IMR-90 (cell line): ENCODE measurements at regions not wholly inside any gene's neighbourhood (a gene's known extent, or its start where the extent isn't known, plus 50 kb on each side); places are given as distances from the start of the nearest gene placed in this dataset.

Source experiments
- ATAC-seq: fragments of 200-7000 bp; cut with Tn5 transposase; 2 replicates; pipeline ENCODE4 v1.9.1; 2020; ENCODE audit warnings: low read depth, mild to moderate bottlenecking, moderate library complexity
- BruUV-seq: library from RNA; stranded (reverse); fragments of 400-500 nt; replicated peaks from 2 replicates; lab custom pipeline; 2021; lab: Mats Ljungman, UMichigan
- CTCF ChIA-PET: fragments of 300-600 bp; formaldehyde crosslinking; extraction: SDS; loops from one replicate; lab custom pipeline; 2021; ENCODE audit warnings: antibody characterized with exemption; lab: Yijun Ruan, JAX
- POLR2A ChIA-PET: fragments of 300-600 bp; sonication (Branson Sonifier 250); formaldehyde crosslinking; loops from one replicate; lab custom pipeline; 2022; ENCODE audit warnings: antibody characterized with exemption; ENCODE audit not compliant: unreplicated experiment; lab: Charles Lee
- DNase-seq: peaks from one replicate; pipeline ENCODE4 v3.0.0; 2013
- H2AFZ ChIP-seq: replicated peaks from 2 replicates; pipeline ENCODE3; 2013; ENCODE audit warnings: low read length, mild to moderate bottlenecking; ENCODE audit not compliant: poor library complexity
- H2AK5ac ChIP-seq: 2 replicates; pipeline ENCODE4 v1.6.1; 2013; ENCODE audit warnings: low read depth, low read length, inconsistent platforms
- H2AK9ac ChIP-seq: replicated peaks from 2 replicates; pipeline ENCODE3; 2013; ENCODE audit warnings: mild to moderate bottlenecking, low read depth, low read length, moderate library complexity; ENCODE audit not compliant: poor library complexity
- H2BK120ac ChIP-seq: 2 replicates; pipeline ENCODE4 v1.6.1; 2013; ENCODE audit warnings: low read depth, low read length, inconsistent platforms
- H2BK15ac ChIP-seq: 3 replicates; pipeline ENCODE4 v1.6.1; 2013; ENCODE audit warnings: low read depth, low read length, inconsistent platforms
- H2BK20ac ChIP-seq: 2 replicates; pipeline ENCODE4 v1.6.1; 2013; ENCODE audit warnings: low read depth, mild to moderate bottlenecking, inconsistent platforms, low read length, moderate library complexity
- H2BK5ac ChIP-seq: 2 replicates; pipeline ENCODE4 v1.6.1; 2013; ENCODE audit warnings: mild to moderate bottlenecking, low read depth, low read length, inconsistent platforms; ENCODE audit not compliant: poor library complexity, severe bottlenecking
- H3K14ac ChIP-seq: replicated peaks from 2 replicates; pipeline ENCODE4 v1.6.1; 2013; ENCODE audit warnings: low read depth, low read length, inconsistent platforms
- H3K18ac ChIP-seq: 2 replicates; pipeline ENCODE4 v1.6.1; 2013; ENCODE audit warnings: low read depth, low read length, control low read depth
- H3K23ac ChIP-seq: 2 replicates; pipeline ENCODE4 v1.6.1; 2013; ENCODE audit warnings: low read depth, low read length, inconsistent platforms
- H3K27ac ChIP-seq: 2 replicates; pipeline ENCODE4 v1.5.1; 2013; ENCODE audit warnings: mild to moderate bottlenecking, control low read depth, low read length; ENCODE audit not compliant: insufficient read depth
- H3K27me3 ChIP-seq: 2 replicates; pipeline ENCODE4 v1.6.1; 2013; ENCODE audit warnings: low read length; ENCODE audit not compliant: control insufficient read depth, insufficient read depth
- H3K36me3 ChIP-seq: 2 replicates; pipeline ENCODE4 v1.6.1; 2013; ENCODE audit warnings: low read length, mixed read lengths; ENCODE audit not compliant: control insufficient read depth, insufficient read depth
- H3K4ac ChIP-seq: 2 replicates; pipeline ENCODE4 v1.6.1; 2013; ENCODE audit warnings: low read depth, low read length, inconsistent platforms
- H3K4me1 ChIP-seq: 2 replicates; pipeline ENCODE4 v1.6.1; 2013; ENCODE audit warnings: low read length, mixed read lengths; ENCODE audit not compliant: control insufficient read depth, insufficient read depth
- H3K4me2 ChIP-seq: 2 replicates; pipeline ENCODE4 v1.6.1; 2013; ENCODE audit warnings: low read depth, mild to moderate bottlenecking, control low read depth, low read length, moderate library complexity
- H3K4me3 ChIP-seq: 2 replicates; pipeline ENCODE4 v1.5.1; 2013; ENCODE audit warnings: low read depth, mild to moderate bottlenecking, control low read depth, low read length, moderate library complexity; ENCODE audit not compliant: insufficient read depth
- H3K56ac ChIP-seq: 2 replicates; pipeline ENCODE4 v1.6.1; 2013; ENCODE audit warnings: low read length, inconsistent platforms; ENCODE audit not compliant: insufficient read depth; ENCODE audit errors: extremely low read depth
- H3K79me1 ChIP-seq, 2 experiments: 2 replicates each; pipeline ENCODE4 v1.6.1; 2013; ENCODE audit warnings: low read length in 2 of 2, inconsistent platforms in 1 of 2, low read depth in 1 of 2
- H3K9ac ChIP-seq: 2 replicates; pipeline ENCODE4 v1.6.1; 2013; ENCODE audit warnings: low read depth, low read length, control low read depth
- H3K9me1 ChIP-seq: 2 replicates; pipeline ENCODE4 v1.6.1; 2013; ENCODE audit warnings: low read length, inconsistent platforms; ENCODE audit not compliant: insufficient read depth
- H3K9me3 ChIP-seq: 2 replicates; pipeline ENCODE4 v1.6.1; 2013; ENCODE audit warnings: low read length; ENCODE audit not compliant: control insufficient read depth, insufficient read depth
- H4K20me1 ChIP-seq: 2 replicates; pipeline ENCODE4 v1.6.1; 2013; ENCODE audit warnings: low read length, inconsistent platforms; ENCODE audit not compliant: insufficient read depth
- H4K5ac ChIP-seq: 2 replicates; pipeline ENCODE4 v1.6.1; 2013; ENCODE audit warnings: mild to moderate bottlenecking, low read depth, low read length, control low read depth
- H4K8ac ChIP-seq, 2 experiments: 2 replicates each; pipeline ENCODE4 v1.6.1; 2013; ENCODE audit warnings: low read depth in 2 of 2, low read length in 2 of 2, control low read depth in 1 of 2, inconsistent platforms in 1 of 2
- H4K91ac ChIP-seq: 2 replicates; pipeline ENCODE4 v1.6.1; 2013; ENCODE audit warnings: low read depth, low read length, inconsistent platforms; ENCODE audit not compliant: insufficient read depth
- BHLHE40 ChIP-seq: fragments of 150-350 bp; IDR thresholded peaks from 2 replicates; pipeline ENCODE4 v1.6.1; 2016; ENCODE audit warnings: mild to moderate bottlenecking, low read depth, low read length
- MAZ ChIP-seq: IDR thresholded peaks from 2 replicates; pipeline ENCODE4 v1.6.1; 2012; ENCODE audit warnings: low read depth, mild to moderate bottlenecking, low read length, improper control_type of control experiment, moderate library complexity, borderline replicate concordance
- SMC3 ChIP-seq: fragments of 150-350 bp; IDR thresholded peaks from 2 replicates; pipeline ENCODE4 v1.6.1; 2016; ENCODE audit warnings: low read depth, mild to moderate bottlenecking, antibody characterized with exemption, low read length, moderate library complexity
- WGBS, 2 experiments: methylation state at CpG; one replicate each; pipeline versions ENCODE4 v1.1.5 to v1.1.7; 2013; ENCODE audit warnings: missing lambda C conversion rate in 2 of 2; ENCODE audit not compliant: insufficient read length in 1 of 2; ENCODE audit errors: extremely low coverage in 2 of 2; 5-methylcytosine and 5-hydroxymethylcytosine counted together
- dilution Hi-C: fragments of 300-500 bp; cut with HindIII; formaldehyde crosslinking; loops from one replicate; pipeline ENCODE4 v1.14.3; 2018; ENCODE audit warnings: low sequenced_read_pairs; ENCODE audit not compliant: unreplicated experiment
- in situ Hi-C: fragments of 300-500 bp; cut with MboI; formaldehyde crosslinking; loops from 3 replicates; pipeline ENCODE4 v1.14.3; 2019; ENCODE audit warnings: low sequenced_read_pairs, inconsistent platforms, mixed read lengths
- intact Hi-C: fragments of 100-400 bp; cut with micrococcal nuclease; formaldehyde crosslinking; loops from 2 replicates; pipeline ENCODE4 v1.10.0; 2022
- TF ChIP-seq, protein P1 (sequence below): fragments of 150-350 bp; IDR thresholded peaks from 2 replicates; pipeline ENCODE4 v1.6.1; 2017; ENCODE audit warnings: mild to moderate bottlenecking, antibody characterized with exemption, low read length, low read depth

DNA sequence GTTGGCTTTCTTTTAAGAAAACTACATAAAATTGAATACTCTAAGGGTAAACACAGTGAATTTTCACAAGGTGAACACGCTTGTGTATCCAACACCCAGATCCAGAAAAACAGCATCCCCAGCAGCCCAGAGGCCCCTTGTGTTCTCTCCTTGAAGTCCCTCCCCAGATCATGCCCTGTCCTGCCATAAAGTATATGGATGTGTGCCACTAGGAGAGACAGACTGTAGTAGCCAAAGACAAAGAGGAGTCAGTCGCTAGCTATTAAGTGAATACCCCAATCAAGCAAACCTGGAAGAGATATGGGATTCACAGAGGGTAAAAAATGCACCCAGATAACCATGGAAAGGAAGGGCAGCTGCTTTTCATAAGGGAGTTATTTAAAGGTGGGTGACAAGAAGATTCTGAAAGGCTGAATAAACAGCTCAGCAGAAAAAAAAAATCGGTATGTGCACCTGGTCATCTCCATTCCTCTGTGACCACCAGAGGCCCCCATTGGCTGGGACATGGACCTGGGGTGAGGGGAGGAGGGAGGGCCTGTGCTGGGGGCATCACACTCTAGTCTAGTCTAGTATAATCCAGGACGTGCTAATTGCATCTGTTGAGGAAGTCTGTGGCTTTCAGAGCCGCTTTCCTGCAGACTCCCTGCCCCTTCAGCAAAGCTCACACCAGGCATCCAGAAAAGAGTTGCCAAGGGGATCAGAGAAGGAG, 167.3 kb upstream of the NDN start:
- H2BK15ac ChIP-seq: no peak overlapping the region
- ATAC-seq (no peak), DNase-seq (no peak)
- no TSS peak for BruUV-seq
- no peaks in the 10 kb centered on the region for H4K20me1 ChIP-seq
- H3K4me2 ChIP-seq: no peak overlapping the region
- H3K9ac ChIP-seq: no peak overlapping the region
- dilution Hi-C loops: no loop called here
- H3K4me1 ChIP-seq: no peaks in the 10 kb centered on the region
- no peak overlapping the region for H2BK5ac ChIP-seq
- intact Hi-C loops: no loop called here
- no peak for TF ChIP-seq BHLHE40
- no peak for TF ChIP-seq SMC3
- TF ChIP-seq, protein P1, sequence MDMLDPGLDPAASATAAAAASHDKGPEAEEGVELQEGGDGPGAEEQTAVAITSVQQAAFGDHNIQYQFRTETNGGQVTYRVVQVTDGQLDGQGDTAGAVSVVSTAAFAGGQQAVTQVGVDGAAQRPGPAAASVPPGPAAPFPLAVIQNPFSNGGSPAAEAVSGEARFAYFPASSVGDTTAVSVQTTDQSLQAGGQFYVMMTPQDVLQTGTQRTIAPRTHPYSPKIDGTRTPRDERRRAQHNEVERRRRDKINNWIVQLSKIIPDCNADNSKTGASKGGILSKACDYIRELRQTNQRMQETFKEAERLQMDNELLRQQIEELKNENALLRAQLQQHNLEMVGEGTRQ: no peak
- no peak for TF ChIP-seq MAZ
- H3K18ac ChIP-seq: no peak overlapping the region
- H4K8ac ChIP-seq: no peak overlapping the region
- no peak overlapping the region for H3K14ac ChIP-seq
- H2AK5ac ChIP-seq: no peak overlapping the region
- H2BK120ac ChIP-seq: no peak overlapping the region
- no peak overlapping the region for H3K27ac ChIP-seq
- no peak overlapping the region for H4K5ac ChIP-seq
- H3K56ac ChIP-seq: no peak overlapping the region
- no CpG with 5 or more reads among the region's 5 CpGs for WGBS, 2 experiments
- H2AFZ ChIP-seq: no peak overlapping the region
- no peaks in the 10 kb centered on the region for H3K79me1 ChIP-seq
- in situ Hi-C loops: loop anchor here (10.0 kb wide), 1 partner anchor 210 kb away; the partner anchor contains the start of gene MAGEL2
- no peak overlapping the region for H3K4me3 ChIP-seq
- no peak overlapping the region for H4K91ac ChIP-seq
- H3K23ac ChIP-seq: no peak overlapping the region
- H3K36me3 ChIP-seq: no peaks in the 10 kb centered on the region
- no peak overlapping the region for H2BK20ac ChIP-seq
- no peaks in the 10 kb centered on the region for H3K27me3 ChIP-seq
- H3K9me3 ChIP-seq: peaks cover 3% of the 10 kb centered on the region
- ChIA-PET CTCF (no interaction called here), POLR2A (no interaction called here)
- no peak overlapping the region for H2AK9ac ChIP-seq
- no peak overlapping the region for H3K4ac ChIP-seq
- H3K9me1 ChIP-seq: no peaks in the 10 kb centered on the region
